GM18861 (cell line): ENCODE measurements at regions not wholly inside any gene's neighbourhood (a gene's known extent, or its start where the extent isn't known, plus 50 kb on each side); places are given as distances from the start of the nearest gene placed in this dataset.
"Not testable (repeated sequence)": the region's sequence is repeated elsewhere in the genome, so short reads cannot be mapped to it uniquely, and the experiment has no call there.

Source experiments
- ATAC-seq: cut with Tn5 transposase; IDR thresholded peaks from one replicate; pipeline ENCODE4 v1.9.1; 2021; ENCODE audit not compliant: unreplicated experiment

DNA sequence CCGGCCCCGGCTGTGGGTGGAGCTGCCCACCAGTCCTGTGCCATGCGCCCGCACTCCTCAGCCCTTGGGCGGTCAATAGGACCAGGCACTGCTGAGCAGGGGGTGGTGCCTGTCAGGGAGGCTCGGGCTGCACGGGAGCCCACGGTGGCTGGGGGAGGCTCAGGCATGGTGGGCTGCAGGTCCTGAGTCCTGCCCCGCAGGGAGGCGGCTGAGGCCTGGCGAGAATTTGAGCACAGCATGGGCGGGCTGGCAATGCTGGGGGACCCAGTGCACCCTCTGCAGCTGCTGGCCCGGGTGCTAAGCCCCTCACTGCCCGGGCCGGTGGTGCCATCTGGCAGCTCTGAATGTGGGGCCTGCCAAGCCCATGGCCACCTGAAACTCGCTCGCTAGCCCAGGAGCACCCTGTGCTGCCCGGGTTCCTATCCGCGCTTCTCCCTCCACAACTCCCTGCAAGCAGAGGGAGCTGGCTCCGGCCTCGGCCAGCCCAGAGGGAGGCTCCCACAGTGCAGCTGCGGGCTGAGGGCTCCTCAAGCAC is 1371.1 kb downstream of the FSCB start:
- no peak for ATAC-seq

DNA sequence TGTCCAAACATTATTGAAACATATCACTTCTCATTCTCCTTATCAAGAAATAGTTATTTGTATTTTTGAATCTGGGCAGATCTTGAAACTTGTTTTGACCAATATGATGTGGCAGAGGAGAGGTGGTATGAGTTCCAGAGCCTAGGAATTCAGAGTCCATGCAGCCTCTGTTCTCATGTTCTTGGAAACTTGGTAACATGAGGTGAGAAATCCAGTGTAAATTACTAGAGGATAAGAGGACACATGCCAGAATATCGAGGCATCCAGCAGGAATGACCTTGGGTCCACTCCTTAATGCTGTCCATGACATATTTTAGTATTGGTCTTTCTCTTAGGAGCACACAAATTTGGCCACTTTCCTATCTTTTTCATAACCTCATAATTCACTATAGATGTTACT is 1374.6 kb downstream of the FSCB start:
- ATAC-seq = no peak

DNA sequence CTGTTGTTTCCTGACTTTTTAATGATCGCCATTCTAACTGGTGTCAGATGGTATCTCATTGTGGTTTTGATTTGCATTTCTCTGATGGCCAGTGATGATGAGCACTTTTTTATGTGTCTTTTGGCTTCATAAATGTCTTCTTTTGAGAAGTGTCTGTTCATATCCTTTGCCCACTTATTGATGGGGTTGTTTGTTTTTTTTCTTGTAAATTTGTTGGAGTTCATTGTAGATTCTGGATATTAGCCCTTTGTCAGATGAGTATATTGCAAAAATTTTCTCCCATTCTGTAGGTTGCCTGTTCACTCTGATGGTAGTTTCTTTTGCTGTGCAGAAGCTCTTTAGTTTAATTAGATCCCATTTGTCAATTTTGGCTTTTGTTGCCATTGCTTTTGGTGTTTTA is 1378.7 kb downstream of the FSCB start:
- not testable (repeated sequence) for ATAC-seq

DNA sequence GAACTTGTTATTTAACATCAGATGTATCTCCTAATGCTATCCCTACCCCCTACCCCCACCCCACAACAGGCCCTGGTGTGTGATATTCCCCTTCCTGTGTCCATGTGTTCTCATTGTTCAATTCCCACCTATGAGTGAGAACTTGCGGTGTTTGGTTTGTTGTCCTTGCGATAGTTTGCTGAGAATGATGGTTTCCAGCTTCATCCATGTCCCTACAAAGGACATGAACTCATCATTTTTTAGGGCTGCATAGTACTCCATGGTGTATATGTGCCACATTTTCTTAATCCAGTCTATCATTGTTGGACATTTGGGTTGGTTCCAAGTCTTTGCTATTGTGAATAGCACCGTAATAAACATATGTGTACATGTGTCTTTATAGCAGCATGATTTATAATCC is 1379.2 kb downstream of the FSCB start:
- not testable (repeated sequence) for ATAC-seq

DNA sequence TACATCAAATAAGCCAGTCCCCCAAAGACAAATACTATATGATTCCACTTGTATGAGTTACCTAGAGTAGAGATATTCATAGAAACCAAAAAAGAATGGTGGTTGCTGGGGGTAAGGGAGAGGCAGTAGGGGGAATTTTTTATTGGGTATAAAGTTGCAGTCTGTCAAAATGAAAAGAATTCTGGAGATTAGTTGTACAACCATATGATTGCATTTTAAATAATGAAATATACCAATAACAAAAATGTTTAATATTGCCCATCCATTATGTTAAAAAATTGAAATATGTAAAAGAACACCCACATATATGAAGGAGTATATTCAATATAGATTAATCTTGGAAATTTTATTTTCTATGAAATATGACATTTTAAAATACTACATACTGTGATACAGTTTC is 1383.5 kb downstream of the FSCB start:
- no peak for ATAC-seq

DNA sequence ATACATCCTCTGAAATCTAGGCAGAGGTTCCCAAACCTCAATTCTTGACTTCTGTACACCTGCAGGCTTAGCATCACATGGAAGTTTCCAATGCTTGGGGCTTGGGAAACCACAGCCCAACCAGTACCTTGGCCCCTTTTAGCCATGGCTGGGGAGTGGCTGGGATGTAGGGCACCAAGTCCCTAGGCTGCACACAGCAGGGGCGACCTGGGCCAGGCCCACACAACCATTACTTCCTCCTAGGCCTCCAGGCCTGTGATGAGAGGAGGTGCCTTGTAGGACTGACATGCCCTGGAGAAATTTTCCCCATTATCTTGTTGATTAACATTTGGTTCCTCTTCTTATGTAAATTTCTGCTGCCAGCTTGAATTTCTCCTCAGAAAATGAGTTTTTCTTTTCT is 1387.4 kb downstream of the FSCB start:
- ATAC-seq = no peak

DNA sequence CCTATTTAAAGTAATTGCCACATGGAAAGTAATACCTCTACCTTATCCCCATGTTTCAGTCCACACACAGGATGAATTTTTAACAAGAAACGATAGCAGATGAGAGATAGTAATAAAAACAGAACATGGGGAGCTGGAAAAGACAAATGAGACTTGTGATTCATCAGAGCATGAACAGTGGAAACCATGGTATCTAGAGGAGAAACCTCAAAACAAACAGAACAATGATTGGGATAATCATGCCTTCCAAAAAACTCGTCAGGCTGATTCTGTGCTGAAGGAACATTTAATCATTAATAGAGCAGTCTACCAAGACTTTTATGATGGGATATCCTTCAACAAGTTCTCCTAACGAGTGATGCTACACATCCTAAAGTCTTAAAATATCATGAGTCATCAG is 1390.7 kb downstream of the FSCB start:
- ATAC-seq = no peak

DNA sequence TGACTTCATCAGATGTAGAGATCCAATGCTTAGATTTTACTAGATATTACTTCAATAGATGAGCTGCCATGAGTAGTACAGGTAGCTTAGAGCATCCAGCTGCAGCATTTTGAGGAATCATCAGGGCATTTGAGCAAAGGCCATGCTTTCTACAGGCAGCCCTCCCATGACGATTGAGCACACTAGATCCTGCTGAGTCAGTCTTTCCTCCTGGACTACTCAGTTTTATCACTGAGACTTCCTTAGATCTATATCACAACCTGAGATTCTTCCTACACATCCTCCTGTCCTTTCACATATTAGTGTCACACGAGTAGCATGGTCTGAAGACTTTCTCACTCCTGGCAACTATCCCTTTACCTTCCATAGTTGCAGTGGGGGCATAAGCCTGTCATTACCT is 1401.8 kb downstream of the FSCB start:
- ATAC-seq = no peak

DNA sequence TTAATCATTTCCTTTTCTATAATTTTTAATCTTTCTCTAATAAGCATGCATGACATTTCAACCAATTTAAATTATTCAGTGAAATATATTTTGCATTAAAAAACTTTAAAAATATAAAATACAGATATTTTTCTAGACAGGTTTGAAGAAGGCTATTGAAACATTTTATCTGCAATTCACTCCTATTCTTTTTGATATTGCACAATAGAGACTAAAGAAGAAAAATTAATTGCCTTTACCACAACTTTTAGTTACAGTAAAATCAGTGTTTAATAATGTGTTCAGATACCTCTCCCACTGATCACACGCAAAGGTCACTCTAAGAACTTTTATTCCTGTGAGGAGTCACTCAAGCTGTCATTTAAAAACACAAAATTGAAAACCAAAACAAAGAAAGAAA is 1416.7 kb downstream of the FSCB start:
- no peak for ATAC-seq

DNA sequence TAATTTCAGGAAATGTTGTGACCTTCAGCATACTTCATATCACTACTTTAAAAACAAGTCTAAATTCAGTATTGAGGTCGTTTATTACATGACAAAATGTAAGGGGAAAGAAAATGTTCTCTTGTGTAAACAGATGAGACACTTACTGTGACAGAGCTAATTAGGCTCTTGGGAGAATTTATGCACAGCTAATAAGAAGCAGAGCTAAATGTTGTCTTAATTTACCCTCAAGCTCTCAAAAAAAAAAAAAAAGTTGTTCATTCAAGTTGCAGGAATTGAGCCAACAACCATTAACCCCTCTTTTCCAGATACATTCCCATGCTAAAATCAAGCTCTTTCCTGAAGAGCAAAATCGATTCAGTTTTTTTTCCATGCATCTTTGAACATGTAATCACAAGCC is 1419.4 kb downstream of the FSCB start:
- no peak for ATAC-seq

DNA sequence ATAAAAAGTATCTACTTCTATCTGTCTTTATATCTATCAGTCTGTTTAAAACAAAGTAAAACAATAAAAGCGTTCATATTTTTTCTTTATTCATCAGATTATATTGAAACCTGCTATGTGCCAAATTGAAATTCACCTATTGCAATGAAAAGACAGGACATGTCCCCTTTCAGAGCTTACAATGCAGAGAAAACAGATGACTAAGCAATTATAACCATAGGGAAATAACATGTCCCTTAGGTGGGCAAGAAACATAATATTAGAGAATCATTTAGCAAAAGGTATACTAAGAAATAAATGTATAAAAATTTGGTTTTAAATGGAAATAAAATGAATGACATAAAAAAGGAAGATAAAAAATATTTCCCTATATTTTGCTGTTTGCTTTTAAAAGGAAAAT is 1421.3 kb downstream of the FSCB start:
- ATAC-seq = no peak

DNA sequence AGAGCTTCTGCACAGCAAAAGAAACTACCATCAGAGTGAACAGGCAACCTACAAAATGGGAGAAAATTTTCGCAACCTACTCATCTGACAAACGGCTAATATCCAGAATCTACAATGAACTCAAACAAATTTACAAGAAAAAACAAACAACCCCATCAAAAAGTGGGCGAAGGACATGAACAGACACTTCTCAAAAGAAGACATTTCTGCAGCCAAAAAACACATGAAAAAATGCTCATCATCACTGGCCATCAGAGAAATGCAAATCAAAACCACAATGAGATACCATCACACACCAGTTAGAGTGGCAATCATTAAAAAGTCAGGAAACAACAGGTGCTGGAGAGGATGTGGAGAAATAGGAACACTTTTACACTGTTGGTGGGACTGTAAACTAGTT is 1439.7 kb downstream of the FSCB start:
- not testable (repeated sequence) for ATAC-seq

DNA sequence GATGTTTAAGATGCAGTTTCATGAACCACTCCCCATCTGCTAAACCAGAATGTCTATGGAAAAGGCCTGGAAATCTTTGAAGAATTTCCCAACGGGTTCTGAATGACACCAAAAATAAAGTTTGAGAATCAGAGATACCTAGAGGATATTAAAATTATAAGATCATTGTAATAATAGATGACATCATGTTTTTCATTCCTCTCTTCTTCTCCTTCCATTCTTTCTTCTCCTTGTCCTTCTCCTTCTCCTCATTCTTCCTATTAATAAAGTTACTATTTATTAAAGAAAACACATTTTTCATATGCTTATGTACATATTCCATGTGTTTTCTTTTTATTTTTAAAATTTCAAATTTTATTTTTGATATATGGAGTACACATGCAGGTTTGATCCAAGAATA is 1449.4 kb downstream of the LRFN5 start:
- ATAC-seq = no peak

DNA sequence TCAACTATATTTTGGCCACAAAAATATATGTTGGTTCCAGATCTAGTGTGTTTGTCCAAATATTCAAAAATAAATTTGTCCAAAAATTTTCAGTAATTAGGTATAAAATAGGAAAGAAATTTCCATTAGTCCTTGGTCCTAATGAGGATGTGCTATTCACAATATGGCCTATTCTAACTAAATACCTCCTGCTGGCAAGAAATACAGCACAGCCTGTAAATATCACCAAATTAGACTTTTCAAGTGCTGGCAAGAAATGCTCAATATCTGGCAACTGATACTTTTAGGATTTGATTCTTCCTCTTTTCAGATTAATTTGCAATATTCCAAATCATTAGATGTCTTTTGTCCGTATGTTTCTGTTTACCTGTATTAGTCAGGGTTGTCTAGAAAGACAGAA is 1446.2 kb downstream of the LRFN5 start:
- ATAC-seq = no peak

DNA sequence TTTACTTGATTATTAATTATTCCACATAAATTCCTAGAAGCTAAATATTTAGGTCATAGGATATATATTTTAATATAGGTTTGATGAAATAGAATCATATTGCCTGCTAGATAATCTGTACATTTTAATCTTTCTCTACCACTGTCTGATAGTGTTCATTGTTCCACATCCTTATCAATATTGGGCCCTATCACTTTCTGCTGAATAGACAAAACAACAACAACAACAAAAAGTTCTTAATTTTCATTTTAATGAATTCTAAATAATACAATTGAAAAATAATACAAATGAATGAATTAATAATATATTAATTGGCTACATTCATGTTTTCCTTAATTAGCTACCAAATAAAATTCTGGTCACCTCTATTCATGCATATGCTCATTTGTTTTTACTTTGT is 1437.2 kb downstream of the LRFN5 start:
- ATAC-seq = no peak

DNA sequence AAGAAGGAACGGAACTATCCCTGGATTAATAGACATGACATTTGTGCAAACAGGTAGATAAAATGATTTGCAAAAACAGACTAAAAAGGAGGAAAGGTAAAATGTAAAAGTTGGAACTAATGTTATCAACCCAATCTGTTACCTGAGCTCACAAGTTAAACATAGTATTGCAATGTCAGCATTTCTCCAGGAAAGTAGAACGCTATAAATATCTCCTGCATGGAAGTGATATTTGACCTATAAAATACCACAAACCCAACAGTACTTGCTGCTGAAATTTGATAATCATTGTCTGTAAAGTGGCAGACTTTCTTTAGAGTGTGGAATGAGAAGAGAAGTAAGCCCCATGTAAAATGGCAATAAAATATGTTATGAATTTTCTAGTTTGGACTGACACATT is 1435.7 kb downstream of the LRFN5 start:
- ATAC-seq = no peak

DNA sequence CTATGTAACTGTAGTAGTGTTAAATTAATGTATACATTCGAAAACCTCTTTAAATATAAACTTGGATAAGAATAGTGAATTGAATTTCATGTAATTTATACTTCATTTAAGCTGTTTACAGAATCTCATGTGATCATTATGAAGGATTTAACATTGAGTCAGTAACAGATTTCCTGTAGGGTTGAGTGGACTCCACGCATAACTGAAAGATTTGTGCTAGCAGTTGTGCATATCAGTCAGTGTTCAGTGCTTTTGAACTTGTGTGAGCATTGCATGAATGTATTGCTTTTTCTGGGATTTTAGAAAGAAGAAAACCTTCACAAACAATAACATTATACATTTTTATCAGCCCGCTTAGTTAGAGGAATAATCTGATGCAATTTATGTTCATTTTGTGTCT is 1435.3 kb downstream of the LRFN5 start:
- no peak for ATAC-seq

DNA sequence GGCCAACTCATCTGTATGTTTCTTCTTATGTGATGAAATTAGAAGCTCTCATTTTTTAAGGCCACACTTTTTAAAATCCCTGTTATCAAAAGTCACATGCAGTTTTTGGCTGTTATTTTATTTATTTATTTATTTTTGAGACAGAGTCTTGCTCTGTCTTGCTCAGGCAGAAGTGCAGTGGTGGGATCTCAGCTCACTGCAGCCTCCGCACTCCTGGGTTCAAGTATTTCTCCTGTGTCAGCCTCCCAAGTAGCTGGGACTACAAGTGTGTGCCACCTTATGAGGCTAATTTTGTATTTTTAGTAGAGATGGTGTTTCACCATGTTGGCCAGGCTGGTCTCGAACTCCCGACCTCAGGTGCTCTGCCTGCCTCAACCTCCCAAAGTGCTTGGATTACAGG is 1434.5 kb downstream of the LRFN5 start:
- no peak for ATAC-seq

DNA sequence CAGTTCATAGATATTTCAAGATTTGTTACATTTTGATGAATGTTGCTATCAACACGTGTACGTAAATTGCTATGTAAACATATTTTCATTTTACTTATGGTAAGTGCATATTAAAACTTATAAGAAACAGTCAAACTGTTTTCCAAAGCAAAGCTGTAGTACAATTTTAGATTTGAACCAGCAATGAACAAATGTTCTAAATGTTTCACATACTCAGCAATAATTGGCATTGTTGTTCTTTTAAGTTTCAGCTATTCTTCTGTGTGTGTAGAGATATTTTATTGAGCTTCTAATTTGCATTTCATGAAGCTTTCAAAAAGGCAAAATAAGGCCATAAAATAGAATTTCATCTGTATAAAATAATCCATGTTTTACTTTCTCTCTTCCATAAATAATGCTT is 1433.2 kb downstream of the LRFN5 start:
- no peak for ATAC-seq

DNA sequence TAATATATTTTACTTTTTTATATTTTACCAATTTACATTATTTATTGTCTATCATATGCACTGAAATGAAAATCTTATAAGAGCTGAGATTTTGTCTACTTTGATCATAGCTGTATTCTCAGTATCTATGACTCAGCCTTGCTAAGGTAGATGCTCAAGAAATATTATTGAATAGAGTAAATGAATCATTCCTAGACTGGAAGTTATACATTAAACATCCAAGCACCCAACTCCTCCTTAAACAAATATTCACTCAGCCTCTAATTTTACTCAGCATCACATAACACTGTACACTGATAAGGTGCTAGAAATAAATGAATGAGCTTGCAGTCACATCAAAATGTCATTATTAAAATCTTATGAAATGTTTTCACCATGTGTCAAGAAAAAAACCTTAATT is 1424.9 kb downstream of the LRFN5 start:
- ATAC-seq = no peak

DNA sequence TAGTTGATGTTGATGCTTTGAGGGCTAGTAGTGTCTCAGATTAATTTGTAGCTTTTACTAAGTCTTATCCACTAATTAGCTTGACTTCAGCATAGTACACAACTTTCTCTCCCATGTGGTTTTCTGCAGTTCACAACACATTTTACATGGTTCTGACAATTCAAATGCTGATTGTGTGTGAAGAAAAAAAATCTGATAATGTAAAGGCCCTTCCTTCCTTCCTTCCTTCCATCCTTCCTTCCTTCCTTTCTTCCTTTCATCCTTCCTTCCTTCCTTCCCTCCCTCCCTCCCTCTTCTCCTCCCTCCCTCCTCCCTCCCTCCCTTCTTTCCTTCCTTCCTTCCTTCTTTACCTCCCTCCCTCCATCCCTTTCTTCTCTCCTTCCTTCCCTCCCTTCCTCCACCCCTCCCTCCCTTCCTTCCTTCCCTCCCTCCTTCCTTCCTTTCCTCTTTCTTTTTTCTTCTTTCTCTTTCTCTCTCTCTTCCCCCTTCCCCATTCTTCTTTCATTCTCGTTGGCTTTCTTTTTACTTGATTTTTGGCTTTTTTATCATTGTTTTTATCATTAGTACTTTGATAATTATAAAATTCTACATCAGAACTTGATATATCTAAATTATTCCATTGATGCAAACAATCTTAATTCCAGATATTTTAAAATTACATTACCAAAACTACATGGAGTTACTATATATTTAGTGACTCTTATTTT is 1415.6 kb downstream of the LRFN5 start:
- no peak for ATAC-seq

DNA sequence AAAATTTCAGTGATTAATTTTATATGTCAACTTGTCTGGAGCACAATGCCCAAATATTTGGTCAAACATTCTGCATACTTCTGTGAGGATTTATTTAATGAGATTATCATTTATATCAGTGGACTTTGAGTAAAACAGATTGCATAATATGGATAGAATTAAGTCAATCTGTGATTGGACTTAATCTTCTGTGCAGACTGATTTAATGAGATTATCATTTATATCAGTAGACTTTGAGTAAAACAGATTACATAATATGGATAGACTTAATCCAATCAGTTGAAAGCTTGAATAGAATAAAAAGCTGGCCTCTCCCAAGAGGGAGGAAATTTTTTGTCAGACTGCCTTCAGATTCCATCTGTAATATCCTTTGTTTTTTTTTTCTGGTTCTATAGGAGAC is 1413.2 kb downstream of the LRFN5 start:
- no peak for ATAC-seq

DNA sequence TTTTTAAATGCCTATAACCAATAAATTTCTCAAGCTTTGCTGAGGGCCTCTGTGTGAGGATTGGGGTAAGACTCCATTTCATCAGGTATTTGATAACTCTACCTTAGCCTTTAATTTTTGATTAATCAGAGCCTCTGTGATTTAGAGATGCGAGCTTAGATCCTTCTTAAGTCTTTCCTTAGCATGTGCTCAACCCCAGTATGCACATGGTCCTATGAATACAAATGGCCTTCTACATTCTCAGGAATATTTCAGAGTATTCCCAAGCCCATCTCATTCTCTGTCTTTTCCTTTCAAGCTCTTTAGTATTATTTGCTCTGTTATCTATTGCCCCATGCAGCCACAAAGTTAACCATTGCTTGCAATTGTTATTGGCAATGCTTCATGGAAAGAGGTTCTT is 1407.7 kb downstream of the LRFN5 start:
- ATAC-seq = no peak
